ENCODE measurements at regions not wholly inside any gene's neighbourhood (a gene's known extent, or its start where the extent isn't known, plus 50 kb on each side); places are given as distances from the start of the nearest gene placed in this dataset.

GRCh38 chr1:81588149-81588548, 212.6 kb upstream of the ADGRL2 start:
- TF ChIP-seq CTCF (IDR thresholded peaks at IDR 0.05) (no peak), POLR2A (IDR thresholded peaks at IDR 0.05) (no peak)
